HG03103 (cell line): ENCODE measurements at regions not wholly inside any gene's neighbourhood (a gene's known extent, or its start where the extent isn't known, plus 50 kb on each side); places are given as distances from the start of the nearest gene placed in this dataset.

Experiments used
- ATAC-seq: cut with Tn5 transposase; IDR thresholded peaks from one replicate; pipeline ENCODE4 v1.9.1; 2021; ENCODE audit warnings: low read depth; ENCODE audit not compliant: unreplicated experiment

DNA sequence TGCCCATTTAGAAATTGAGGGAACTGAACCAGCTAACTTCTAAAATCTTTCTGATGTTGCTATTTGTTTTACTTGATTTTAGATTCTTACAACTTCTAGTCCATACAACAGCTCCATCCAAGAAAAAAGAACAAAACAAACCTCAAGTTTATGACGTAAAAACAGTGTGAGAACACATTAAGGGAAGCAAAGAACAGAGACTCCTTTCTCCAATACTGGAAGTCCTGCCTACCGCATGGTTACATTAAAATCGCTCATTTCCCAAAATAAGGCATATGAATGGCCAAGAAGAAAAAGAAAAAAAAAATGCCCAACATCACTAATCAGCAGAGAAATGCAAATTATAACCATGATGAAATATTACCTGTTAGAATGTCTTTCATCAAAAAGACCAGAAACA is 110.0 kb downstream of the TRIB2 start:
- no peak for ATAC-seq

DNA sequence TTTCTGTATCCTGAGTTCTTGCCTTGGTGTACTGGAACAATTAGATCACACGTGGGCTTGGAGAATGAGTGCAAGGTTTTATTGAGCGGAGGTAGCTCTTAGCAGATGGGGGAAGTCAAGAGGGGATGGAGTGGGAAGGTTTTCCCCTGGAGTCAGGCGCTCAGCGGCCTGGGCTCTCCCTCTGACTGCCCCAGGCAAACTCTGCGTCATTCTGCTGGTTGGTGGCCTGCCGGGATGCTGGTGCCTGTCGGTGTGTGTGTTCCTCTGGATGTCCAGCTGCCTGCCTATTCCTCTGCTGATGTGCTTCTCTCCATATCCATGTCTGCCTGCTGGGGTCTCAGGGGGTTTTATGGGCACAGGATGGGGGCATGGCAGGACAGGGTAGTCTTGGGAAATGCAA is 111.0 kb downstream of the TRIB2 start:
- ATAC-seq: no peak

DNA sequence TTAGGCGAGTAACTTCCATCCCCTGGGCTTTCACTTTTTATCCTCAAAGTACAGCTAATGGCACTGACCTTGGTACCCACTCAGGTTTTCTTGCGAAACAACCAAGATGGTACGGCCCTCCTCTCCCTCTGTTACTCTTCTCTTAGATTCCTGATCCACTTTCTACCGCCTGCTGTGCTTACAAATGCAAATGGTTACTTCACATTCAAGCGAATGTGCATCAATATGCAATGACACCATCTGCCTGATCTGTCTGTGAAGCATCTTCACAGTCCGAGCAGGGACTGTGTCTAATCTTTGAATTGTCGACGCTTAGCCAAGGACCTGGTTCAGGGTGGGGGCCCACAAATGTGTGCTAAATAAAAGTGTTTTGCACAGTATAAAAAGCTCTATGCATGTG is 112.2 kb downstream of the TRIB2 start:
- no peak for ATAC-seq

DNA sequence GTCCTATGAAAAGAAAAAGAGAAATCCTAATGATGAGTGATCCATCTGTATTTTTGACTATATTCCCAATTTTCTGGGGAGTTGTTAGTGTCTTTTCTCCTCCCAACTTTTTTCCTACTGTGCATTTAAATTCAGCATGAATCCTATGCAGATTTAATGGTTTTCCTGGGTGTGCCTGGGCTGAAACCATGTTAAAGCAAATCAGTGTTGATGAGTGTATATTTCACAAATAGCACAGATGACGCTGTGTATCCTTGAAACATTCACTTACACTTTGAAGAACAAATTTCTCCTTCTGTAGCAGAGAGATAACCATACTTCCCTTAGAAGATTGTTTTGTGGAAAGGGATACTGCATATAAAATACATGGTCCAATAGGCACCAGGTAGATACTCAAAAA is 114.3 kb downstream of the TRIB2 start:
- ATAC-seq: no peak

DNA sequence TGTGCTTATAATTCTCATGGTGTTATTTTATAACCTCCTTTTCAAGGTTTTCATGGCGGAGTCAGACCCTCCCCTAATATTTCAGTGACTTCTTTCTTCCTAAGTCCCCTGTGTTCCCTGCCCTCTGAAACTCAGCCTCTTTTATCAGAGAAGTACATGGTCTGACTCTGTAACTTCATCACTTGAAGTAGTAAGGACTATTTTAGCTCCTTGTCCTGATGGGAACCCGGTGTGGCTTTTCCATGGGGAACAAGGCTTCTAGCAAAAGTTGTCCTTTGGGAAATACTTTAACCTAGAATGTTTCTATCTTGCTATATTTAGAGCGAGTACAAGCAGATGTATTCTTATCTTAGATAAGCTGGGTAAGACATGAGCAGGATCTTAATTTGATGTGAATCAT is 117.5 kb downstream of the TRIB2 start:
- ATAC-seq: no peak

DNA sequence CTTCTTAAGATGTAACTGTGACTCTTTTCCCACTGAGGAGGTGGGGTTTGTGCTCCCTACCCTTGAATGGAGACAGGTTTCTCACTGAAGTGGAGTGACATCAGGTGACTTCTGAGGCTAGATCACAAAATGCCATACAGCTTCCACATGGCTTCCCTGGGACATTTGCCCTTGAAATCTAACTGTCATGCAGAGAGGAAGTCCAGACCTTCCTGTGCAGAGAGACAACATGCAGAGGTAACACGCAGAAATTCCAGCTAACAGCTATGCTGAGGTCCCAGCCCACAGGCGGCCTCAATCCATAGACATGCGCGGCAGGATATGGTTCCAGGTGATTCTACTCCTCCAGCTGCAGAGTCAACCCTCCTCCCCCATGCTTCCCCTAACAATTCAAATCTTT is 119.0 kb downstream of the TRIB2 start:
- ATAC-seq: no peak

DNA sequence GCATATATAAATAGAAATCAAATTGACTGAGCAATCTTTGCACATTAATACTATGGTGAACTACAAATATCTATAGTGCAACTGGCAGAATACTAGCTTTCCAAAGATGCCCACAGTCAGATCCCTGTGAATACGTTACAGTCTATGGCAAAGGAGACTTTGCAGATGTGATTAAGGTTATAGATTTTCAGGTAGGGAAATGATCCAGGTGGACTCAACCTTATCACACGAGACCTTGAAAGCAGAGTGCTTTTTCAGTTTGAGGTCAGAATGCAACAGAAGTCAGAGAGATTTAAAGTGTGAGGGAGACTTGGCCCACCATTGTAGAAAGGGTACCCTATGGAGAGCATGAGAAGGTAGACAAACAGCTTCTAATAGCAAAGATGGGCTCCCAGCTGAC is 122.6 kb downstream of the TRIB2 start:
- ATAC-seq: no peak

DNA sequence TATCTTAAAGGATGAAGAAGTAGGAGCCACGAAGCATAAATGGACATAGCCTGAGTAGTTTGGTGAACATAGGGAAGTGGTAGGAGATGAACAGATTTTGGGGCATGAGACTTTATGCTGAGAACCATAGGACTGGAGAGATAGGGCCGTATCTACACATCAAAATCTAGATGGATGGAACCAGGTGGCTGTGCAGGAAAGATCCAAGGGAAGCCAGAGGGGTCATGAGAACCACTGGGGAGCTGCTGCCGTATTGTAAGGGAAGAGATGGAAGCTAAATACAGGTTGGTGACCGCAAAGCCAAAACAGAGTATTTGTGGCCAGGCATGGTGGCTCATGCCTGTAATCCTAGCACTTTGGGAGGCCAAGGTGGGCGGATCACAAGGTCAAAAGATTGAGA is 124.3 kb downstream of the TRIB2 start:
- no peak for ATAC-seq

DNA sequence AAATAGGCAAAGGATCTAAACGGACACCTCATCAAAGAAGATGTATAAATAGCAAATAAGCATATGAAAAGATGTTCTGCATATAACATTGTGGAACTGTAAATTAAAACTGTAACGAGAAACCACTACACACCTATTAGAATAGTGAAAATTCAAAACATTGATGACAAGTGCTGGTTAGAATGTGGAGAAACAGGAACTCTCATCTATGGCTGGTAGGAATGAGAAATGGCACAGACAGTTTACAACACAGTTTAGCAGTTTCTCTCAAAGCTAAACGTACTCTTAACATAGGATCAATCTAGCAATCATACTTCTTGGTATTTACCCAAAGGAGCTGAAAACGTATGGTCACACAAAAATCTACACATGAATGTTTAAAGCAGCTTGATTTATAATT is 126.2 kb downstream of the TRIB2 start:
- no peak for ATAC-seq

DNA sequence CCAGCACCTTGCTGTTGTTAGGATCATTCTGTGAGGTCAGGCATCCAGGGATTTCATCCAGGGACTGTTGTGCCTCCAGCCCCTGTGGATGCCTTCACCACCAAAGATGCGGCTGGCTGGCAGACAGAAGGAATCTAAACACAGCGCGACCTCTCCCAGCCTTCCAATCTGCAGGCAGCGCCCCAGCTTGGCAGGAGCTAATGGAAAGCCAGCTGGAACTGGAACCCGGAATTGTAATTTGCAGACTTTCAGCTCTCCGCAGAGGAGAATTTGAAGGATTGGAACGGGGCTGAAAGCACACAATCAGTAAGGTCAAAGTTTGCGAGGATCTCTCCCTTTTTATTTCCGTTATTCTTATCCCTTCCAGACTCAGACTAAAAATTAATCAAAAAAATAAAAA is 127.8 kb downstream of the TRIB2 start:
- ATAC-seq: no peak

DNA sequence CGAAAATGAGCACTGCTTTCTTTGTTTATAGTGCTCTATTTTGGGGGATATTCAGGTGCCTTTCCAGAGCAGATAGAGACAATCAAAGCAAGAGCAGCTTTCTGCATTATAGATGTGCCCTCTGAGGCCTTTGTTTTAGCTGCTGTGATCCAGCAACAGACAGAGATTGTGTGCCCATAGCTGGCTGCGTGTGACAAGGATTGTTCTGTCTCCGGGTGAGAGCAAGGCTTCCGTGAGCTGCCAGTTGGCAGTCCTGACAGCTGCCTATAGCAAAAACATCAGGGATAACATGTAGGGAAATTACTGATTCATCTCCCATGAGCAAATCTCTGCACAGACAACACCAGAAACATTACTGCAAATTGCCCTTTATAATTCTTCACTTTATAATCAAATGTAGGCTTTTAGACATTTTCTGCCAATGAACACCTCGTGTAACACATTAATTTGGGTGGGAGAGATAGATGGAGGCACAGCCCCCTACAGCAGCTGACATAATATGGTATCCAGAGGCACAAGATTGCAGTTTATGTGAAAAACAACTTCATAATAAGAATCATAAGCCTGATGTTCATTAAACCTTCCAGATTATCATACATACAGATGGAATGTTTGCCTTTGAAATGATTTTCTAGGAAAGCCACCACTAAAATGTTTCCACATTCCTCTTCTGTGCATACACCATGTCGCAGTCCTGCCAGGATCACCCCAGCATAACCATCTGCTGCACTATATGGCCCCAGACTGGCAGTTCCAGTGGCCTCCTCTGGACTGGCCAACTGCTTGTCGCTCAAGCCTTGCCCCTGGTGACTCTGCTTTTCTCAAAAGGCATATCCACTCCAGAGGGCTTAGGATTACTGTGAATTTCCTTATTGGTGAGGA is 131.2 kb downstream of the TRIB2 start:
- no peak for ATAC-seq

DNA sequence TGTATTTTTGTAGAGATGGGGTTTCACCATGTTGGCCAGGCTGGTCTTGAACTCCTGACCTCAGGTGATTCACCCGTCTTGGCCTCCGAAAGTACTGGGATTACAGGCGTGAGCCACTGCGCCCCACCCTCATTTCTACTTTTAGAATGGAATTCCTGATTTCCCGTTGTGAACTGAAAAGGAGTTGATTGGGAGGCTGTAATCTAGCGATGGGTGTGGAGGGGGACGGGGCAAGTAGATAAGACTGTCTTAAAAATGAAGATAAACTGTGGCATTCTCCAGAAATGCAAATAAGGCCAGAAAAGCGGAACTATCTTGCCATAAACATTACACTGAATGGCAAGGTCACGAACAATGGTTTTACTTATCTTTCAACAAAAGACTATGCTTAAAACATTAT is 135.4 kb downstream of the TRIB2 start:
- ATAC-seq: no peak

DNA sequence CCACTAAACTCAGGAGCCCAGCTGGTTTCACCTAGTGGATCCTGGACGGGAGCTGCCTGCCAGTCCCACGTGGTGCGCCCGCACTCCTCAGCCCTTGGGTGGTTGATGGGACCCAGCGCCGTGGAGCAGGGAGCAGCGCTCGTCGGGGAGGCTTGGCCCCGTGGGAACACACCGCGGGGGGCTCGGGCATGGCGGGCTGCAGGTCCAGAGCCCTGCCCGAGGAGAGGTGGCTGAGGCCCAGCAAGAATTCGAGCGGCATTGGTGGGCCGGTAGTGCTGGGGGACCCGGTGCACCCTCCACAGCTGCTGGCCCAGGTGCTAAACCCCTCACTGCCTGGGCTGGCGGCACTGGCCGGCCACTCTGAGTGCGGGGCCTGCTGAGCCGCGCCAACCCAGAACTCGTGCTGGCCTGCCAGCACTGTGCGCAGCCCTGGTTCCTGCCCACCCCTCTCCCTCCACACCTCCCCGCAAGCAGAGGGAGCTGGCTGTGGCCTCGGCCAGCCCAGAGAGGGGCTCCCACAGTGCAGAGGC is 137.3 kb downstream of the TRIB2 start:
- ATAC-seq: no peak

DNA sequence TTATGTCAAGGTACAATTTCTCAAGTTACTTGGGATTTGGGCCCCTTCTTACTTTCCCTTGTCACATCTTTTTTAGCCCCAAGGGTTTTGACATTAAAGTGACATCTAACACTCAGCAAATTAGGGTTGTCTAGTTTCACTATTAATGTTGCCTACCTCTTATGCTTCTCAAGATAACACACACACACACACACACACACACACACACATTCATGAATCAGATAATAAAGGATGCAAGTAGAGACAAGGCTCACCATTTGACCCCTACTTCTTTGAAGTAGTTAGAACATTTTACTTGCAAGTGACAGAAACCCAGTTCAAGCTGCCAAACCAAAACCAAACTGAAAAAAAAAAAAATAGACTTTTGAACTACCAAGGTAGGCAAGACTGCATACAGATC is 138.8 kb downstream of the TRIB2 start:
- no peak for ATAC-seq

DNA sequence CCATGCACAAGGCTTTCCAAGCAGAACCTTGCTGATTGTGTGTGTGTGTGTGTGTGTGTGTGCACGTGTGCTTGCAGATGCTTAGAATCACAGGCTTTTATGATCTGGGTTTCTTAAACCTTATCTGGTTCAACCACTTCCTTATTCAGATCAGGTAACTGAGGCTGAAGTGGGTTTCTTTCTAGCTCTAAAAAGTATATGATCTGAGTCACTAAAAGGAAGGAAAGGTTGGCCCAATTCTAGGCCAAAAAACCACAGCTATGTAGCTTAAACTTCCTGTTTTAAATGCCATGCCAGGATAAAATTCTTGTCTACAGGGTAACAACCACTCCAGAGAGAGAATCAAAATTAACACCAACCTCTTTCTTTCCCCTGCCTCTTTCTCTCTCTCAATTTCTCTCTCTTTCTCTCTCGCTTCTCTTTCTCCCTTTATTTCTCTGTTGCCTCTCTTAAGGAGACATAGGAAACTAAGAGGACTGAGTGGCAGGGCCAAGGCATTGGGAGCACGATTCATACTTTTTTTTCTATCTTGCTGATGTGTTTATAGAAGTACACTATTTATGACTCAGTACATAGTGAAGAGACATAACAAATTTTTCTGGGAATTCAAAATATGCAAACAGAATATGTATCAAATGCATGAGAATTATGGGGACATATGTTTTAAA is 140.3 kb downstream of the TRIB2 start:
- no peak for ATAC-seq

DNA sequence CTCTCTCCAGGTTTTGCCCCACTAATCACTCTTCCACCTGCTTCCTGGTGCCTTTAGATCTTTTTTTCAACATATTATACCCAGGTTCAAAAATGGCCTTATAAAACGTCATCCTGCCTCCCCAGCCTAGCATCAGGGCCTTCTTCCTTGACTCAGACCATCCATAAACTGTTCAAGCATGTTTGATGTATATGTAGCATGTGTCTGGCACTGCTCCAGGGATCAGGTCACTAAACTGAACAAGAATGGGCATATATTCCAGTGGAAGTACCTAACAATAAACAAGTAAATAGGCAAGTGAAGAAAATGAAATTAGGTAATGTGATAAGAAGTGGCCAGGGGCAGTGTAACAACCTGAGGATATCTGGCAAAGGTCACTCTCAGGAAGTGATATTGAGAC is 141.2 kb downstream of the TRIB2 start:
- no peak for ATAC-seq

DNA sequence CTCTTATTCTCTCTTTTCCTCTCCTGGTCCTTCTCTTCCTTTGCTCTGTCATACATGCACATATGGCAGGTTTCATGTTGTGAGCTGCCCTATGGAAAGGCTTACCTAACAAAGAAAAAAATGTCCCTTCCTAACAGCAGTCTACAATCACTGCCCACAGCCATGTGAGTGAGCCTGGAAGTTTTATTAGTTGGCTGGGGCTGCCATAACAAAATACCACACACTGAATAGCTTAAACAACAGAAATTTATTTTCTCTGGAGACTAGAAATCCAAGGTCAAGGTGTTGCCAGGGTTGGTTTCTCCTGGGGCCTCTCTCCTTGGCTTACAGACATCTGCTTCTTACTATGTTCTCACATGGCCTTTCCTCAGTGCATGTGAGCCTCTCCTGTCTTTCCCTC is 142.1 kb downstream of the TRIB2 start:
- ATAC-seq: no peak

DNA sequence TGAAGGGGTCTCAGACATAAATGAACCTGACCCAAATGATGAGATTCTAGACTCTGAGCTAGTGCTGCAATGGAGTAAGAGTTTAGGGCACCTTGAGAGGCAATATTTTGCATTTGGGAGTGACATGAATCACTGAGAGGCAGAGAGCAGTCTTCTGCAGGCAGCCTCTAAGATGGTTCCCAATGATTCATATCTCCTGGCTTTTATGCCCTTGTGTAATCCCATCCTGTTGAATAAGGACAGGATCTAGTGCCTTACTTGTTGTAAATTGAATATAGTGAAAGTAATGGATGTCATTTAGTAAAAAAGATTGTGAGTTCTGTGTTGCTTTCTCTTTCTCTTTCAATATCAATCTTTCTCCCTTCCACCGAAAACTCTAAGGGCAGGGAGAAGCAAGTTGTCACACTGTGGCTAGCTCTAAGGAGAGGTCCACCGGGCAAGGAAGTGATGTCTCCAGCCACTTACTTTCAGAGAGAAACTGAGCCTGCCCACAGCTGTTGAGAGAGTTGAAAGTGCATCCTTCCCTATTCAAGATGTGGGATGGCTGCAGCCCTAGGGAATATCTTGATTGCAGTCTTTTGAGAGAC is 144.7 kb downstream of the TRIB2 start:
- no peak for ATAC-seq

DNA sequence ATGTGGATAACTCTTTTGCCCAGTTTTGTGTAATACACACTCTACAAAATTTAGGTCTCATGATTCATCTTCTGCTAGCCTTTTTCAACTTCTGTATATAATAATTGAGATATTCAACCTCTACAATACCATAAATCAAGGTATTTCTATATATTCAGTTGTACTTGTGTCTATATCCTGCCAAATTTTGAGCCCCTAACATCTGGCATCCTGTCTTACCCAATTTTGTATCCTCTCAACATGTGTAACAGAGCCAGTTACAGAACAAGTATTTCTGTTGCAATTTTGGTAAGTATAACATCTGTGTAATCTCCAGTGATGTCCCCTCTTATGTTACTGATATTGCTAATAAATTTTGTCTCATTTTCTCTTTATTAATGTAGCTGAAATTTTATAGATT is 145.8 kb downstream of the TRIB2 start:
- ATAC-seq: no peak

DNA sequence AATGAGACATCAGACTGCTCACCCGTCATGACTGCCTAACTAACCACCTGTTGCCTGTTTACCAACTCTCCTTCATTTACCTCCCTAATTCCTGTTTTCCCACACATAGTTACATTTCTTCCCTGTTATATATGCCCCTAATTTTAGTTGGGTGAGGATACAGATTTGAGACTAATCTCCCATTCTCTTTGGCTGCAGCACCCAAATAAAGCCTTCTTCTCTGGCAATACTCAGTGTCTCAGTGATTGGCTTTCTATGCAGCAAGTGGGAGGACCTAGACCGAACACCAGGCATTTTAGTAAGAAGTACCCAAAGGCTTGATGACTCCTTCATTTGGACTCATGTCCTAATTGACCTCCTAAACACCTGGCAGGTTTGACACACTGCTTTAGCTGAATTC is 147.2 kb downstream of the TRIB2 start:
- no peak for ATAC-seq

DNA sequence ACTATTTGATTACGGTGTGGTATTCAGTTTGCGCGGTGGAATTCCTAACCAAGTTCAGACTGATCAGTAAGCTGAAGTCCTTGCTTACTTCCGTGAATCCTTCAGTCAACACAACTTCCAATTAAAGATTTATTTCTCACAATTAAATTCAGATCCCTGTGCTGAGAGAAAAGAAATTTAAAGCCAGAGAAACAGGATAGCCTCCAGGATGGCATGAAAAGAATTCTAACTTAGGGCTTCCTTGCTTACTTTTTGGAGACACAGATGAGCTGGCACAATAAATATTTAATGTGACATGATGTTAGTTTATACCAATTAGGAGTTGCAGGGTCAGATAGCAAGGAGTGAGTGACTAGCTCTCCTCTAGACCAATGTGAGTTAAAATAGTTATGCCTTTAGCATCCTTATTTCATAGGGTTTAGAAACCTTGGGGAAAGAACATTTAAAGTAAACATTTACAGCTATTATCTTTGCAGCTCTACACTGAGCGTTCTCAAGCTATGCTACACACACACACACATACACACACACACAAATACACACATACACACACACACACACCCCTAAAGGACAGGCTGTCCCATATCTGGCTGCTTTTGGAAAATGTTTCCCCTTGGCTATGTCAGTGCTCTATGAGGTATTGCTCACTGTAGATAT is 151.0 kb downstream of the TRIB2 start:
- no peak for ATAC-seq
